K562 (cell line): ENCODE measurements at regions not wholly inside any gene's neighbourhood (a gene's known extent, or its start where the extent isn't known, plus 50 kb on each side); places are given as distances from the start of the nearest gene placed in this dataset.

Source experiments
- ARID3B ChIP-seq: fragments of 250-450 bp; sonication (Bioruptor Pico); IDR thresholded peaks from 2 replicates; pipeline ENCODE4 v1.4.0; 2020; ENCODE audit warnings: borderline replicate concordance
- CC2D1A ChIP-seq: fragments of 450-650 bp; IDR thresholded peaks from 2 replicates; pipeline ENCODE4 v1.6.1; 2017; ENCODE audit warnings: mild to moderate bottlenecking
- CUX1 ChIP-seq: fragments of 200-800 bp; sonication (Bioruptor generic); IDR thresholded peaks from 2 replicates; pipeline ENCODE4 v1.6.1; 2016; ENCODE audit warnings: missing genetic modification characterization, missing compliant biosample characterization
- ELF4 ChIP-seq: fragments of 450-650 bp; formaldehyde crosslinking; IDR thresholded peaks from 2 replicates; pipeline ENCODE4 v1.4.0; 2022; ENCODE audit warnings: missing genetic modification characterization
- NFIX ChIP-seq: fragments of 250-450 bp; sonication (Bioruptor Pico); IDR thresholded peaks from 2 replicates; pipeline ENCODE4 v1.4.0; 2020; ENCODE audit warnings: low read depth, mild to moderate bottlenecking, moderate library complexity
- RBBP5 ChIP-seq: fragments of 200-600 bp; sonication (generic); IDR thresholded peaks from 2 replicates; pipeline ENCODE4 v1.6.1; 2012; ENCODE audit warnings: borderline replicate concordance, mild to moderate bottlenecking, low read length, control low read depth, inconsistent platforms; ENCODE audit not compliant: insufficient read depth, poor library complexity, severe bottlenecking
- SAFB2 ChIP-seq: fragments of 200-400 bp; formaldehyde crosslinking; IDR thresholded peaks from 2 replicates; pipeline ENCODE4 v1.6.1; 2018; ENCODE audit warnings: borderline replicate concordance, low read length, low read depth, moderate library complexity; ENCODE audit not compliant: severe bottlenecking
- SIN3A ChIP-seq, 2 experiments: fragments of 150-350 bp in 1 of 2; IDR thresholded peaks; 2 replicates each; pipeline ENCODE4 v1.6.1; 2011 to 2016; ENCODE audit warnings: borderline replicate concordance in 2 of 2, low read depth in 2 of 2, low read length in 2 of 2, mild to moderate bottlenecking in 2 of 2, moderate library complexity in 2 of 2; ENCODE audit not compliant: control insufficient read depth in 1 of 2
- SRSF1 ChIP-seq: fragments of 200-400 bp; formaldehyde crosslinking; IDR thresholded peaks from 2 replicates; pipeline ENCODE4 v1.6.1; 2017; ENCODE audit warnings: mild to moderate bottlenecking, low read depth, low read length, moderate library complexity
- ZBTB12 ChIP-seq: fragments of 250-450 bp; sonication (Bioruptor Pico); IDR thresholded peaks from 2 replicates; pipeline ENCODE4 v1.4.0; 2020
- ZBTB8A ChIP-seq: fragments of 450-650 bp; IDR thresholded peaks from 2 replicates; pipeline ENCODE4 v1.6.1; 2018; ENCODE audit warnings: mild to moderate bottlenecking, moderate library complexity; ENCODE audit not compliant: partially characterized antibody
- ZEB2 ChIP-seq: fragments of 450-650 bp; IDR thresholded peaks from 2 replicates; pipeline ENCODE4 v1.6.1; 2016
- ZNF197 ChIP-seq: fragments of 200-800 bp; sonication (Bioruptor generic); IDR thresholded peaks from 2 replicates; pipeline ENCODE4 v1.6.1; 2016; ENCODE audit warnings: low read depth, missing genetic modification characterization, missing compliant biosample characterization
- ZNF347 ChIP-seq: fragments of 450-650 bp; formaldehyde crosslinking; IDR thresholded peaks from 2 replicates; pipeline ENCODE4 v1.4.0; 2020; ENCODE audit warnings: low read depth, mild to moderate bottlenecking, moderate library complexity
- ZNF740 ChIP-seq, 3 experiments: fragments of 200-800 bp in 1 of 3; sonication (Bioruptor generic) in 1 of 3; sonication (generic) in 1 of 3; formaldehyde crosslinking in 1 of 3; IDR thresholded peaks; 2 replicates each; pipeline versions ENCODE4 v1.6.1 to v1.8.0; 2016 to 2022; ENCODE audit warnings: mild to moderate bottlenecking in 2 of 3, missing compliant biosample characterization in 2 of 3, missing genetic modification characterization in 2 of 3, missing genetic modification reagents in 1 of 3

- TF ChIP-seq ELF4 (CRISPR knock-in tag): no peak
- TF ChIP-seq CC2D1A: no peak
- TF ChIP-seq ZBTB8A: no peak
- TF ChIP-seq RBBP5: no peak
- no peak for TF ChIP-seq SIN3A (IDR thresholded peaks at IDR 0.05; ENCODE audit: borderline replicate concordance in 2 of 2, control insufficient read depth in 1 of 2, low read depth in 2 of 2, low read length in 2 of 2)
- TF ChIP-seq ARID3B: no peak
- no peak for TF ChIP-seq NFIX
- TF ChIP-seq SAFB2: no peak
- no peak for TF ChIP-seq ZNF347 (CRISPR knock-in tag)
- TF ChIP-seq ZEB2: no peak
- TF ChIP-seq CUX1 (CRISPR knock-in tag): no peak
- TF ChIP-seq SRSF1: no peak
- no peak for TF ChIP-seq ZNF197 (CRISPR knock-in tag)
- no peak for TF ChIP-seq ZNF740 (CRISPR knock-in tag; IDR thresholded peaks at IDR 0.05)
- TF ChIP-seq ZNF740 (tag; IDR thresholded peaks at IDR 0.05): no peak
- no peak for TF ChIP-seq ZBTB12 (CRISPR knock-in tag)
Measured at GRCh38 chr1:219476716-219477115, 136.2 kb downstream of the ZC3H11B start (continued).
